ENCODE measurements at regions not wholly inside any gene's neighbourhood (a gene's known extent, or its start where the extent isn't known, plus 50 kb on each side); places are given as distances from the start of the nearest gene placed in this dataset.

- TF ChIP-seq GABPA (IDR thresholded peaks at IDR 0.05; ENCODE audit: low read depth) (no peak), POLR2AphosphoS5 (IDR thresholded peaks at IDR 0.05; ENCODE audit: low read depth, low read length) (no peak), CTCF (IDR thresholded peaks at IDR 0.05) (no peak), RAD21 (IDR thresholded peaks at IDR 0.05; ENCODE audit: low read length) (no peak), ELF1 (IDR thresholded peaks at IDR 0.05) (no peak), FOXM1 (IDR thresholded peaks at IDR 0.05; ENCODE audit: low read depth) (no peak), EZH2phosphoT487 (IDR thresholded peaks at IDR 0.05; ENCODE audit: borderline replicate concordance, low read depth) (no peak), EP300 (IDR thresholded peaks at IDR 0.05; ENCODE audit: borderline replicate concordance in 1 of 2, low read depth in 1 of 2, low read length in 1 of 2) (no peak), USF1 (IDR thresholded peaks at IDR 0.05; ENCODE audit: borderline replicate concordance, low read depth) (no peak), RFX5 (IDR thresholded peaks at IDR 0.05; ENCODE audit: low read length) (no peak)
Observed at GRCh38 chr1:181936269-181936668, 125.2 kb downstream of the ZNF648 start.

All from SK-N-SH (cell line).